ENCODE measurements at regions not wholly inside any gene's neighbourhood (a gene's known extent, or its start where the extent isn't known, plus 50 kb on each side); places are given as distances from the start of the nearest gene placed in this dataset.

DNA sequence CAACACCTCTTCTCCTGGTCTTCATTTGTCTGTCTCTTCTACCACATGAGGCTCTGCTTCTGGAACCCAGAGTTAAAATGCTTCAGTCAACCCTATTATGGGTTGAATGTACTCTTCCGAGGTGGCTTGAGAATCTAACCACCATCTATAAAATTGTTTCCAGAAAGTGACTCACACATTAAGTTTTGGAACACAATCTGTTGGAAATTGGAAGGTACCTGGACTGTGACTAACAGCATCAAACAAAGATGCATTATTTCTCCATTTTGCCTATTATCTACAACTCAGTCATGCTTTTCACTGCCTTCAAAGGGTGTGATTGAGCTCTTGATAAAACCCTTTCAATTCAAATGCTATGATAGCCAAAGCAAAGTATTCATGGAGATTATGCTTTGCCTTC lies 499.0 kb upstream of the SEMA6D start:
- TF ChIP-seq, protein P1, sequence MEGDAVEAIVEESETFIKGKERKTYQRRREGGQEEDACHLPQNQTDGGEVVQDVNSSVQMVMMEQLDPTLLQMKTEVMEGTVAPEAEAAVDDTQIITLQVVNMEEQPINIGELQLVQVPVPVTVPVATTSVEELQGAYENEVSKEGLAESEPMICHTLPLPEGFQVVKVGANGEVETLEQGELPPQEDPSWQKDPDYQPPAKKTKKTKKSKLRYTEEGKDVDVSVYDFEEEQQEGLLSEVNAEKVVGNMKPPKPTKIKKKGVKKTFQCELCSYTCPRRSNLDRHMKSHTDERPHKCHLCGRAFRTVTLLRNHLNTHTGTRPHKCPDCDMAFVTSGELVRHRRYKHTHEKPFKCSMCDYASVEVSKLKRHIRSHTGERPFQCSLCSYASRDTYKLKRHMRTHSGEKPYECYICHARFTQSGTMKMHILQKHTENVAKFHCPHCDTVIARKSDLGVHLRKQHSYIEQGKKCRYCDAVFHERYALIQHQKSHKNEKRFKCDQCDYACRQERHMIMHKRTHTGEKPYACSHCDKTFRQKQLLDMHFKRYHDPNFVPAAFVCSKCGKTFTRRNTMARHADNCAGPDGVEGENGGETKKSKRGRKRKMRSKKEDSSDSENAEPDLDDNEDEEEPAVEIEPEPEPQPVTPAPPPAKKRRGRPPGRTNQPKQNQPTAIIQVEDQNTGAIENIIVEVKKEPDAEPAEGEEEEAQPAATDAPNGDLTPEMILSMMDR (conservative IDR thresholded peaks at IDR 0.05; ENCODE audit: low read depth, low read length) = no peak
- TF ChIP-seq, protein P2, sequence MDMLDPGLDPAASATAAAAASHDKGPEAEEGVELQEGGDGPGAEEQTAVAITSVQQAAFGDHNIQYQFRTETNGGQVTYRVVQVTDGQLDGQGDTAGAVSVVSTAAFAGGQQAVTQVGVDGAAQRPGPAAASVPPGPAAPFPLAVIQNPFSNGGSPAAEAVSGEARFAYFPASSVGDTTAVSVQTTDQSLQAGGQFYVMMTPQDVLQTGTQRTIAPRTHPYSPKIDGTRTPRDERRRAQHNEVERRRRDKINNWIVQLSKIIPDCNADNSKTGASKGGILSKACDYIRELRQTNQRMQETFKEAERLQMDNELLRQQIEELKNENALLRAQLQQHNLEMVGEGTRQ (IDR thresholded peaks at IDR 0.05; ENCODE audit: low read depth, low read length) = no peak
- TF ChIP-seq POLR2A (IDR thresholded peaks at IDR 0.05; ENCODE audit: low read depth, low read length) (no peak), RCOR1 (IDR thresholded peaks at IDR 0.05; ENCODE audit: insufficient replicate concordance, low read length) (no peak), SMC3 (IDR thresholded peaks at IDR 0.05; ENCODE audit: low read depth, low read length) (no peak), FOS (IDR thresholded peaks at IDR 0.05; ENCODE audit: low read depth, low read length) (no peak), MXI1 (IDR thresholded peaks at IDR 0.05; ENCODE audit: borderline replicate concordance, low read depth, low read length) (no peak), MAZ (IDR thresholded peaks at IDR 0.05; ENCODE audit: borderline replicate concordance, low read depth, low read length) (no peak), RAD21 (IDR thresholded peaks at IDR 0.05; ENCODE audit: low read length) (no peak)
- TF ChIP-seq, protein P3, sequence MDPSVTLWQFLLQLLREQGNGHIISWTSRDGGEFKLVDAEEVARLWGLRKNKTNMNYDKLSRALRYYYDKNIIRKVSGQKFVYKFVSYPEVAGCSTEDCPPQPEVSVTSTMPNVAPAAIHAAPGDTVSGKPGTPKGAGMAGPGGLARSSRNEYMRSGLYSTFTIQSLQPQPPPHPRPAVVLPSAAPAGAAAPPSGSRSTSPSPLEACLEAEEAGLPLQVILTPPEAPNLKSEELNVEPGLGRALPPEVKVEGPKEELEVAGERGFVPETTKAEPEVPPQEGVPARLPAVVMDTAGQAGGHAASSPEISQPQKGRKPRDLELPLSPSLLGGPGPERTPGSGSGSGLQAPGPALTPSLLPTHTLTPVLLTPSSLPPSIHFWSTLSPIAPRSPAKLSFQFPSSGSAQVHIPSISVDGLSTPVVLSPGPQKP (IDR thresholded peaks at IDR 0.05; ENCODE audit: borderline replicate concordance, low read depth, low read length) = no peak

Data from IMR-90 (cell line).